CD4-positive, alpha-beta T cell treated with Interleukin-17A for 1 hour (primary cell): ENCODE measurements at regions not wholly inside any gene's neighbourhood (a gene's known extent, or its start where the extent isn't known, plus 50 kb on each side); places are given as distances from the start of the nearest gene placed in this dataset.

ENCODE experiments used
- DNase-seq: peaks from one replicate; pipeline ENCODE4 v3.0.0-alpha.2; 2020

DNA sequence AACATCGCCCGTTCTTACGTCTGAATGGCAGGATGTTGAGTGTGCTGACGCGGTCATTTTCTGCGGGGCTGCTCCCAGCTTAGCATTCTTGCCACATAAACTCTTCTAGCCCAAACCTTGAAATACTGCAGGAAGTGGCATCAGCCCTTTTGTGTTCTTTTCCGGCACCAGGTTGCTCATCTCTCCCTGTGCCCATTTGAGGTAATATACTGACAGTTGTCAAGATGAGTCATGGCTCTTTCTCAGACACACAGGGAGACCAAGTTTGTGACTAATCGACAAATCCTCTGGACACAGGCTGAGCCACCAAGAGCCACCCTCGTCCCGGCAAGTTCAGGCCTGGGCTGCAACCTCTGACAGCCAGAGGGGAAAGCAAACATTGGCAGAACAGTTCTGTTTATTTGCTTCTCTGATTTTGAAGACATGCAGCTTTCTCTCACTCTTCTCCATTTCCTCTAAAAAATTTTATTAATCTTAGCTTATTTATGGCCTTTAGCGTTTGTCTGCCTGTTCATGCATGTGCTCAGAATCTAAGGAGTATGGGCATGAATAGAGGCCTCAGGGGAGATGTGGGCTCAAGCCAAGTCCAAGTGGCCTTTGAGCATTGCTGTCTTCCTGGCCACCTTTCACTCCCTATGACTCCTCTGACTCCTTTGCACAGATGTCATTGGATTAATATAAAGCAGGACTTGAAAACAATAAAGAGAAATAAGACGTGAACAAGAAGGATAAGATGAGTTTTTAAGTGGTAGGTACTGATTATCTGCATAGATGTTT is 328.2 kb upstream of the JAG1 start:
- DNase-seq: no peak

- no peak for DNase-seq
These were observed 329.5 kb upstream of the JAG1 start for GRCh38 chr20:11003341-11003740.

GRCh38 chr20:11008444-11009033 is 334.7 kb upstream of the JAG1 start:
- no peak for DNase-seq

DNA sequence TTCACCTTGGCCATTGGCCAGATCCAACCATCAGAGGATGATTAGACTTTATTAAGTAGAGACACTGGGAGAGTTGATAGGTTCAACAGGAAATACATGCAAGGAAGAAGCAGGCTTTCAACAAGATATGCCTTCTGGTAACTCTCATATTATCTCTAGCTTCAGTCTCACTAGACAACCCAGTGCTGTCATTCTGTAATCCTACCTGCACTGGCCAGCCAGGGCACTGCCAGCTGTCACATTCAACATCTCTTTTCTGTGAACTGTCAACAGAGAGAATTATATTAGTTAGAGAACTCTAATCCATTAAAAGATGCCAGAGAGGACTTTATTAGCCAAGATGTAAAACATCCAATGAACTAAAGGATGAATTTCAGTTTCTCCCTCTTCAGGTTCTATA is 337.9 kb upstream of the JAG1 start:
- no peak for DNase-seq

- no peak for DNase-seq
These were observed 339.2 kb upstream of the JAG1 start for GRCh38 chr20:11012975-11013374.

DNA sequence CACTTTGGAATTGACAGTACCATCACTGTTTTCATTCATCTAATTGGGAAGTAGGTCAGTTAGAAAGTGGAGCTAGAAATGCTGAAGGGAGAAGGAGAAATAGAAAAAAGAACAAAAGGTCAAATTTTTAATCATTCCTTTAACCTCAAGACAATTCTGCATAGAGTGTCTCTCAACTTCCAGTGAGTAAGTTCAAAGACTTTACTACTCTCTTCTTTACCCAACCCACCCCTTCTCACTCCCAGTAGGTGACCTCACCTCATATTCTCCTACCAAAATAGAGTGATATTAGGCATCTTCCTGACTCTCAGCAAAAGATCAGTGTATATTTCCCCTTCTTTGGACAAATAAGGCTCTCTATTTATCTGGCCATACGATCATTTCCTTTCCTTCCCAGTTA is 340.0 kb upstream of the JAG1 start:
- DNase-seq: no peak

DNA sequence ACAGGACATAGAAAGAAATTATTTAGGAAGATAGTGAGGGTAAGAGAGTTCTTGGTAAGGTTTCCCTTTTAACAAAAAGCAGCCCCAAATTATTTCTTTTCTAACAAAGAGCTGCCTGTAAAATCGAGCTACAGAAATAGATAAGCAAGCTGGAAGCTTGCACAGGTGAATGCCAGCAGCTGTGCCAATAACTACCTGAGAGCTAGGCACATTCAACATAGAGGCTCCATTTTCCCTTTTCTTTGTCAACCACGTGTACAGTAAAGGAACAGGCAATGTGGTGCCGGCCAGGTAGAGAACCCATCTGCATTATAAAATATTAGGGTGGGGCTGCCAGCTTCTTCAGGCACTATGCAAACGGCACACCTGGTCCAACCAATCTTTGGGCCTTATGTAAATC is 341.6 kb upstream of the JAG1 start:
- DNase-seq: no peak

DNA sequence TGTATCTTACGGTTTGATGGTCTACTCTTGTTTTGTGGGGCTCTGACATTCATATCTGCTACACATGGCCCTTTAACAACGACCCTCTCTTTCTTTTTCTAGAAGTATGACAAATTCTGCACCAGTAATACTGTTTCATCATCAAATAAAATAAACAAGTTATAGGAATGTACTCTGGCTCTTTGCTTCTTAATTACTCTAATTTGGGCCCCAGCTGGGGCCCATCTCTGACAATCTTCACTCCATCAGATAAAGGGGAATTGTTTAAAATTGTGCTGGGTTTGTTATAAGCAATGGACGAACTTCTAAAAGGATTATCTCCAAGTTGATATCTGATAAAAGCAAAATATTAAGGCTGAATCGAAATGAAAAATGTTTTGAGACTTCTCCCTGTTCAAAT is 343.6 kb upstream of the JAG1 start:
- DNase-seq: no peak

DNA sequence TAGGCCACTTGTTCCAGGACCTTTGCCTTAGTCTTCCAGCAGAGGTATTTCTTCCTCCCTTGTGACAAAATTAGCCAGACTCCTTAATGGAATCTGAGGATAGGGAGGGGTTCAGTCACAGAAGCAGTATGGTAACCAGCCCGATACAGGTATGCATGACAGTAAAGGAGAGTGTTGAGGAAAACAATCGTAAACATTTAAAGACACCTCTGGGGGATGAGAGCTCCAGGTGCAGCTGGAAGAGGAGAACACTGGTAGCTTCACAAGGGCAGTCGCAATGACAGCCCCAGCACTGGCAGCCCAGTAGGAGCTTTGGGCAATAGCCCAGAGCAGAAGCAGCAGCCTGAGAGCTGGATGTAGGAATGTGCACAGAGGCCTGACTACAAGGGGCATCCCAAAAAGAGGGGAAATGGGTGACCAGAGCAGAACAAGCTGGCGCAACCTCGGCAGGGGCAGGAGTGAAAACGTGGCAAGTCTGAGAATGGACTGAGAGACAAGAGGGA is 344.9 kb upstream of the JAG1 start:
- DNase-seq: no peak

- no peak for DNase-seq
These were observed 346.9 kb upstream of the JAG1 start for GRCh38 chr20:11020712-11021111.

GRCh38 chr20:11027224-11027623 is 353.4 kb upstream of the JAG1 start:
- DNase-seq: no peak

DNA sequence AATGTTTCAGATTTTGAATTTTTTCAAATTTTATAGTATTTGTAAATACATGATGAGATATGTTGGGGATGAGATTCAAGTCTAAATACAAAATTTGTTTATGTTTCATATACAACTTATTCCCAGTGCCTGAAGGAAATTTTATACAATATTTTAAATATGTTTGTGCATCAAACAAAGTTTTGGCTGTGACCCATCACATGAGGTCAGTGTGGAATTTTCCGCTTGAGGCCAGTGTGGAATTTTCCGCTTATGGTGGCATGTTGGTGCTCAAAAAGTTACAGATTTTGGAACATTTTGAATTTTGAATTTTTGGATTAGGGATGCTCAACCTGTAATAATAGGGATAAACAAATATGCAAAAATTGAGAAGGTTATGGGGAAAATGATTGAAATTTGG is 356.6 kb upstream of the JAG1 start:
- DNase-seq: no peak

DNA sequence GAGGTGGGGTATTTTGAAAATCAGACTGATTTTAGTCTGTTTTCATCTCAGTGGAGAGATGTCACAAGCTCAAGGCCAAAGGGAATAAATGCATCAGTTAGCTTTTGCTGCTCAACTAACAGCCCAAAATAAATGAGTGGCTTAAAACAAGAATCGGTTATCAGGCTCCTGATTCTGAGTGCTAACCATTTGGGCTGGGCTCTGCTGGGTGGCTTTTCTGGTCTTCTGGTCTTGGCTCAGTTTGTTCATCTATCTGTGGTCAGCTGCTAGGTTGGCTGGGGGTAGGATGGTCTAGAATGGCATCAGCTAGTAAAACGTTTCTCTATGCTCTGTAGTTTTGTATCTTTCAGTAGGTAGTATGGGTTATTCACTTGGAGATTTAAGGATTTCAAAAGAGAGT is 357.5 kb upstream of the JAG1 start:
- DNase-seq: no peak

- DNase-seq: no peak
These were observed 358.8 kb upstream of the JAG1 start for GRCh38 chr20:11032611-11033010.

DNA sequence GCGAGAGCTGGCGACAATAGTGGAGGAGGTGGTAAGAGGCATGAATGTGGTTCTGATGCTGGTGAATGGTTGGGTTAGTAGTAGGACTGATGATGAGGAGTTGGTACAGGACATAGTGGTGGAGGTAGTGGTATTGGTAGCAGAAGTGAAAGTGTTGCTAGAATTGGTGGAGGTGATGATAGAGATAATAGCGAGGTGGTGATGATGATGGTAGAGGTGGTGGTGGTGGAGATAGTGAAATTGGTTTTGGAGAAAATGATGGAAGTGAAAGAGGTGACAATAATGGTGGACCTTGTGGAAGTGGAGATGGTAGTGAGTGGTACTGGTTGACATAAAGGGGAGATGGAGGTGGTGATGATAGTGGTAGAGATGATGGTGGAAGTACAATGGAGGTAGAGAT is 360.2 kb upstream of the JAG1 start:
- no peak for DNase-seq

GRCh38 chr20:11035211-11035610 is 361.4 kb upstream of the JAG1 start:
- DNase-seq: no peak

DNA sequence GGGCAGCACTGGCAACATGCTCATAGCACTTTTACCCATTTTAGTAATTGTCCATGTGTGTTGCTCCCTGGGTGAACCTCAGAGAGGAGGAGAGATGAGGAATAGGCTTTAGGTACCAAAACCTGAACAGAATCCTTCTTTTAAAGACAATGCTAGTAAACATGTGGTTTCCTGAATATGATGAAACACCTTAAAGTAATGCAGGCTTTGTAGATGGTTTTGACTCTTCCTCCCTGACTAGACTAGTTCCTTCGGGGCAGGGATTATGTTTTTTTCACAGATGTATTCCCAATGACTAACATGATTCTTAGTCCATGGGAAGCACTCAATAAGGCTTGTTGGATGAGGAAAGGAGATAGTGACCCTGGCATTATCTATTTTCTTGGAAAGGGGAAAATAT is 367.6 kb upstream of the JAG1 start:
- DNase-seq: no peak

- no peak for DNase-seq
These were observed 369.2 kb upstream of the JAG1 start for GRCh38 chr20:11043001-11043400.

GRCh38 chr20:11044561-11044960 is 370.8 kb upstream of the JAG1 start:
- no peak for DNase-seq

- DNase-seq: no peak
These were observed 371.8 kb upstream of the JAG1 start for GRCh38 chr20:11045412-11046175.

DNA sequence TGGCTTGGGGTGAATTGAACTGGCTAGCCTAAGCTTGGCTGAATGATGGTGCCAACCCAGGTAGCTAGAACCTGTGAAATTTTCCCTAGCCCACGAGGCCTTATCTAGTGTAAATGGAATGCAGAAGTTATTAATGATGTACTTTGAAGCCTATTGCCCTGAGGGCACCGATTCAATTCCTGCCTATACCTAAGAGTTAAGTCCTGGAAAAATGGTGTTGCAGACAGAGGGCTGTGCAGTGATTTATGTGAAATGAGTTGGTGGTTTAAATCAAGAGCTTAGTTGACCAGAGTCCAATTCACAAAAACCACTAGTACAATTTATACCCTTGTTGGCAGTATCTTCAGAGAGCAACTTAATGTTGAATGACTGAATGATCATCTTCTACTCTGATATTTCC is 373.8 kb upstream of the JAG1 start:
- no peak for DNase-seq

DNA sequence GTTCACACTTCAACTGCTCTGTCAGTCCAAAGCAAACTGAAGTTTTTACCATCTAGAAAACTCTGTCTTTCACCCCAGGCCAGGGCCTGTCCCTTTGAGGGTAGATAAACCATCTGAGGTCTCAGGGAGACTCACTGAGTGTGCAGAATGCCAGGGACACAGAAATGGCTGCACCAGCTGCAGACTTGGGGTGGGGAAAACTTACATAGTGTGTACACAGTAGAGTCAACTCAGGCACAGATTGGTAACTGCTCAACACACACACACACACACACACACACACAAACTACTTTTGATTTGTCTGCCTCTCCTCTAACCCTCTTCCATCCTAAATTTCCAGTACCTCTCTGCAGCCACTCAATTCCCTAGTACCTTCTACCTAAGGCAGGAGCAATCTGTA is 374.9 kb upstream of the JAG1 start:
- DNase-seq: no peak

DNA sequence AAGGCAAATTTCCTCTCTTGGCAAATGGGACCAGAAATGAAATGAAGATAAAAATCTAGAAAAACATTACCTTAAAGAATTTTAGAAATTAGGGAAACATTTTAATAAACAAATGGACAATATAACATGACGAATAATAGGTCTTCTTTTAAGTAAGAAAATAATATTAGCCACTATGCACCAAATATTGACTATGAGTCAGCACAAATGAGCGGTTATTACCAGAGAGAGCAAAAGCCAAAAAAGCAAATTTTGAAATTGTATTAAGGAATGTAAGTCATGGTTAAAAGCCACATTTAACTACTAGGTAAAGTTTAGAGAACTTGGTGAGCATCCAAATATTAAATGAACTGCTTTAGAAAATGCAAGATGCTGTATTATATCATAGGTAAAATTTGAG is 376.6 kb upstream of the JAG1 start:
- no peak for DNase-seq

- no peak for DNase-seq
These were observed 377.3 kb upstream of the JAG1 start for GRCh38 chr20:11051136-11051535.
